Fibroblast of lung (primary cell): ENCODE measurements at regions not wholly inside any gene's neighbourhood (a gene's known extent, or its start where the extent isn't known, plus 50 kb on each side); places are given as distances from the start of the nearest gene placed in this dataset.
A peak's percentile ranks its signal among the peaks of the same experiment; 100 is the strongest.

Experiments used
- DNase-seq, 2 donors: peaks; one replicate each; pipeline versions ENCODE4 v3.0.0 to v3.0.0-alpha.2; 2010; ENCODE audit warnings: low read depth in 2 of 2
- H2AFZ ChIP-seq: 2 replicates; pipeline ENCODE4 v1.5.1; 2012; ENCODE audit warnings: low read length, control low read depth, inconsistent platforms
- H3K27ac ChIP-seq: 2 replicates; pipeline ENCODE4 v1.5.1; 2011; ENCODE audit warnings: low read length, control low read depth; ENCODE audit not compliant: insufficient read depth
- H3K27me3 ChIP-seq: 2 replicates; pipeline ENCODE4 v1.5.1; 2011; ENCODE audit warnings: mild to moderate bottlenecking, low read length; ENCODE audit not compliant: control insufficient read depth, insufficient read depth
- H3K36me3 ChIP-seq: 2 replicates; pipeline ENCODE4 v1.5.1; 2011; ENCODE audit warnings: low read length; ENCODE audit not compliant: control insufficient read depth, insufficient read depth
- H3K4me1 ChIP-seq: 2 replicates; pipeline ENCODE4 v1.5.1; 2011; ENCODE audit warnings: low read length; ENCODE audit not compliant: control insufficient read depth, insufficient read depth; ENCODE audit errors: extremely low read depth
- H3K4me2 ChIP-seq: 2 replicates; pipeline ENCODE4 v1.5.1; 2011; ENCODE audit warnings: low read length, control low read depth; ENCODE audit not compliant: insufficient read depth; ENCODE audit errors: extremely low read depth
- H3K4me3 ChIP-seq, 4 experiments: fragments of 200-600 bp in 1 of 4; sonication (generic) in 1 of 4; replicated peaks in 1 of 4; 2 replicates each; pipeline ENCODE4 v1.5.1; 2011 to 2016; ENCODE audit warnings: low read length in 4 of 4, low read depth in 3 of 4, mild to moderate bottlenecking in 3 of 4, control low read depth in 2 of 4, inconsistent platforms in 1 of 4, mixed read lengths in 1 of 4; ENCODE audit not compliant: insufficient read depth in 1 of 4; ENCODE audit errors: control extremely low read depth in 1 of 4
- H3K79me2 ChIP-seq: 2 replicates; pipeline ENCODE4 v1.5.1; 2012; ENCODE audit warnings: mild to moderate bottlenecking, low read length, inconsistent platforms; ENCODE audit not compliant: control insufficient read depth, insufficient read depth
- H3K9ac ChIP-seq: 2 replicates; pipeline ENCODE4 v1.5.1; 2011; ENCODE audit warnings: mild to moderate bottlenecking, low read length, control low read depth; ENCODE audit not compliant: insufficient read depth
- H3K9me3 ChIP-seq: 2 replicates; pipeline ENCODE4 v1.5.1; 2012; ENCODE audit warnings: low read depth, low read length; ENCODE audit not compliant: control insufficient read depth, insufficient read depth
- H4K20me1 ChIP-seq: 2 replicates; pipeline ENCODE4 v1.5.1; 2011; ENCODE audit warnings: low read length; ENCODE audit not compliant: control insufficient read depth, insufficient read depth; ENCODE audit errors: extremely low read depth
- EZH2 ChIP-seq: IDR thresholded peaks from 2 replicates; pipeline ENCODE4 v1.5.1; 2012; ENCODE audit warnings: low read length, control low read depth, mild to moderate bottlenecking; ENCODE audit errors: missing control alignments
- TF ChIP-seq, protein P1 (sequence below), 2 donors: IDR thresholded peaks in 1 of 2; conservative IDR thresholded peaks in 1 of 2; 1 replicate in 1 of 2; 2 replicates in 1 of 2; pipeline ENCODE4 v1.5.1; 2011 to 2012; ENCODE audit warnings: low read length in 2 of 2, control low read depth in 1 of 2, inconsistent platforms in 1 of 2, low read depth in 1 of 2, mild to moderate bottlenecking in 1 of 2

DNA sequence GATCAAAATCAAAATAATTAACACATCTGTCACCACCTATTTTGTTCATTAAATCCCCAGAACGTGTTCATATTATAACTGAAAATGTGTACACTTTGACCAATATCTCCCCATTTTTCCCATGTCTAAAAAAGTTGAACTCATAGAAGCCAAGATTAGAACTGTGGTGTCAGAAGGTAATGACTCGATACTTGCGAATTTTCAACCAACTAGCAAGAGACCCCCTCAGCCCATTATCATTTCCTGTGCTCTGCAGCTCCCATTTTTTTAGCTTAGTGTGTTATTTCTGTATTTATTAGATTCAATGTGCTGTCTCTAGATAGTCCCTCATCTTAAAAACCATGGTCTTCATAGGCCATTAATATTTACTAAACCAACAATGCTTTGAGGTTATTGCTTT lies 248.7 kb upstream of the PIK3C3 start:
- H3K79me2 ChIP-seq, result no peaks in the 10 kb centered on the region
- H3K27me3 ChIP-seq, result no peaks in the 10 kb centered on the region
- no peak overlapping the region for H3K4me2 ChIP-seq
- no peak overlapping the region for H2AFZ ChIP-seq
- H3K9ac ChIP-seq, result no peak overlapping the region
- H3K9me3 ChIP-seq, result no peaks in the 10 kb centered on the region
- no peak for TF ChIP-seq EZH2
- TF ChIP-seq, protein P1, sequence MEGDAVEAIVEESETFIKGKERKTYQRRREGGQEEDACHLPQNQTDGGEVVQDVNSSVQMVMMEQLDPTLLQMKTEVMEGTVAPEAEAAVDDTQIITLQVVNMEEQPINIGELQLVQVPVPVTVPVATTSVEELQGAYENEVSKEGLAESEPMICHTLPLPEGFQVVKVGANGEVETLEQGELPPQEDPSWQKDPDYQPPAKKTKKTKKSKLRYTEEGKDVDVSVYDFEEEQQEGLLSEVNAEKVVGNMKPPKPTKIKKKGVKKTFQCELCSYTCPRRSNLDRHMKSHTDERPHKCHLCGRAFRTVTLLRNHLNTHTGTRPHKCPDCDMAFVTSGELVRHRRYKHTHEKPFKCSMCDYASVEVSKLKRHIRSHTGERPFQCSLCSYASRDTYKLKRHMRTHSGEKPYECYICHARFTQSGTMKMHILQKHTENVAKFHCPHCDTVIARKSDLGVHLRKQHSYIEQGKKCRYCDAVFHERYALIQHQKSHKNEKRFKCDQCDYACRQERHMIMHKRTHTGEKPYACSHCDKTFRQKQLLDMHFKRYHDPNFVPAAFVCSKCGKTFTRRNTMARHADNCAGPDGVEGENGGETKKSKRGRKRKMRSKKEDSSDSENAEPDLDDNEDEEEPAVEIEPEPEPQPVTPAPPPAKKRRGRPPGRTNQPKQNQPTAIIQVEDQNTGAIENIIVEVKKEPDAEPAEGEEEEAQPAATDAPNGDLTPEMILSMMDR (conservative IDR thresholded peaks at IDR 0.05 in 1 of 2, IDR thresholded peaks at IDR 0.05 in 1 of 2; ENCODE audit: low read depth in 1 of 2, low read length in 2 of 2), result no peak
- no peak overlapping the region for H3K4me3 ChIP-seq
- no peaks in the 10 kb centered on the region for H3K36me3 ChIP-seq
- H3K4me1 ChIP-seq, result no peaks in the 10 kb centered on the region
- H3K27ac ChIP-seq, result no peak overlapping the region
- DNase-seq, result no peak
- H4K20me1 ChIP-seq, result no peaks in the 10 kb centered on the region

DNA sequence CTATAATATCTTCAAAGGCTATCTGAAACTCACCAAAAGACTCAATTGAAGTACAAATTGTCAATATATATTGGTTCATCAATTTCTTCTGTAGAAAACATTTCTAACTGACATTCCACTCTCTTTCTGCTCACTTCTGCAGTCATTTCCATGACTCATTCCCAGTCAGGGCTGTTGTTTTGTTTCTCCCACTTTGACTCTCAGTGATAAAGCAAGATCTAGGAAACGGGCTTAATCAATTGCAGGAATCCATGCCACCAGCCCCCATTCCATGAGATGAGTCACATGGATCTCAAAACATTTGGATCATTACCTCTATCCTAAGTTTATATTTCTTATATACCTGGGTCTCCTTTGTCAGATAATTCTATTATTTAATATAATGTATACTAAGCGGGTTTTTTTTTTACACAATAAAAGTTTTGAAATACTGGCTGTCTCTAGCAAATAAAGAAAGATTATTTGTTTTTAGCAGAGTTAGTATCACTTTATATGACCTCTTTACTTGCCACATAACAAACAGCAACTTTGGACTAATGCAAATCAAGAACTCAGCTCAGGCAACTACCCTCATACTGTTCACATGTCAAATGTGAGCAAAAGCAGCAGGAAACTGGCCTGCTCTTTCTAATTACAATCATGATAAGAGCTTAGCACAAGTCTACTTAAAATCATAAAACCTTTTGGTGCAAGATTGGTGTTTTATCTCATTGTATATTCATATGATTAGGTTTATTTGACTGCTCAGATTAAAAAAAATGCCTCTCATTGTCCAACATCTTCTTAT lies 251.1 kb upstream of the PIK3C3 start:
- H3K4me1 ChIP-seq, result no peaks in the 10 kb centered on the region
- H4K20me1 ChIP-seq, result no peaks in the 10 kb centered on the region
- no peaks in the 10 kb centered on the region for H3K9me3 ChIP-seq
- no peak overlapping the region for H3K4me3 ChIP-seq
- peak in 1 of 2 donors; percentile 62 for DNase-seq
- no peak overlapping the region for H3K4me2 ChIP-seq
- H3K36me3 ChIP-seq, result no peaks in the 10 kb centered on the region
- H2AFZ ChIP-seq, result no peak overlapping the region
- H3K79me2 ChIP-seq, result no peaks in the 10 kb centered on the region
- H3K27me3 ChIP-seq, result no peaks in the 10 kb centered on the region
- no peak overlapping the region for H3K27ac ChIP-seq
- TF ChIP-seq EZH2, result no peak
- TF ChIP-seq, protein P1 (conservative IDR thresholded peaks at IDR 0.05 in 1 of 2, IDR thresholded peaks at IDR 0.05 in 1 of 2; ENCODE audit: low read depth in 1 of 2, low read length in 2 of 2), result no peak
- no peak overlapping the region for H3K9ac ChIP-seq

DNA sequence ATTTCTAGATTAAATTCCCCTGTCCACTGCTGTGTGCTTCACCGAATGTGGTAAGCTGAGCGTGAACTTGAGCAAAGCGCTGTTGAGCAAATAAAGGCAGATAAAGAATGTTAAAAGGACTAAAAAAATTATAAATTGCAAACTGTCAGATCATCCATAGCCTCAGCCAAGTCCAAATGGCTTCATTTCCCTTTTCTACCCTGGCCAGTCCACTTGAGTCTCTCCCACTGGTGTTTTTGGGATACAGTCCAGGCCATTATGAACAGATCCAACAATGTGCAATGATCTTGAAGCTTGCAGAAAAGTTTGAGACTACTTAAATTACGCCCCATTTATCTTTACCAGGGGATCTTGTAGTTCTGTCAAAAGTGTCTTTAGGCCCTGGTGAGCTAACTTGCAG lies 254.6 kb upstream of the PIK3C3 start:
- H3K4me2 ChIP-seq, result no peak overlapping the region
- no peaks in the 10 kb centered on the region for H4K20me1 ChIP-seq
- no peaks in the 10 kb centered on the region for H3K79me2 ChIP-seq
- H3K9ac ChIP-seq, result no peak overlapping the region
- H3K27me3 ChIP-seq, result no peaks in the 10 kb centered on the region
- no peaks in the 10 kb centered on the region for H3K4me1 ChIP-seq
- H3K9me3 ChIP-seq, result no peaks in the 10 kb centered on the region
- no peak for DNase-seq
- no peak overlapping the region for H3K4me3 ChIP-seq
- no peak overlapping the region for H3K27ac ChIP-seq
- no peak for TF ChIP-seq EZH2
- TF ChIP-seq, protein P1 (conservative IDR thresholded peaks at IDR 0.05 in 1 of 2, IDR thresholded peaks at IDR 0.05 in 1 of 2; ENCODE audit: low read depth in 1 of 2, low read length in 2 of 2), result no peak
- H2AFZ ChIP-seq, result no peak overlapping the region
- H3K36me3 ChIP-seq, result no peaks in the 10 kb centered on the region
